Endometrial microvascular endothelial cells (primary cell): ENCODE measurements at regions not wholly inside any gene's neighbourhood (a gene's known extent, or its start where the extent isn't known, plus 50 kb on each side); places are given as distances from the start of the nearest gene placed in this dataset.

Experiments
- in situ Hi-C: cut with HindIII; loops from 2 replicates; pipeline ENCODE4 v1.10.0; 2017; ENCODE audit warnings: low sequenced_read_pairs, low pct_unique_long_range_greater_than_20kb; ENCODE audit errors: inconsistent ontology term

DNA sequence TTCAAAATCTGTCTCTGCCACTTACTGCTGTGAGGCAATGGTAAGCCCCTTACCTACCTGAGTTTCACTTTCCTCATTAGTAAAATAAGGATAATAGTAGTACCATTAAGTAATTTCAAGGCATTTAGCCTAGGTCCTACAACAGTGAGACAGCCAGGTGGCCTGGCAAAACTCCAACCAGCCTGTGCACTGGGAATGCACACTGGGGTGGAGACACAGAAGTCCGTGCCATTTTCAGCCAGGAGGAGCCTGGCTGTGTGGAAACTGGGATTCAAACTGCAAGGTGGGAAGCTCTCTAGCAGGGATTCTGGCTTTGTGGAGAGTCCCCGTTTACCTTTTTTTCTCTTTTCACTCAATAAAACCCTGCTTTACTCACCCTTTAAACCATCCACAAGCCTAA, 630.4 kb downstream of the PRELID2 start:
- in situ Hi-C loops, result no loop called here

DNA sequence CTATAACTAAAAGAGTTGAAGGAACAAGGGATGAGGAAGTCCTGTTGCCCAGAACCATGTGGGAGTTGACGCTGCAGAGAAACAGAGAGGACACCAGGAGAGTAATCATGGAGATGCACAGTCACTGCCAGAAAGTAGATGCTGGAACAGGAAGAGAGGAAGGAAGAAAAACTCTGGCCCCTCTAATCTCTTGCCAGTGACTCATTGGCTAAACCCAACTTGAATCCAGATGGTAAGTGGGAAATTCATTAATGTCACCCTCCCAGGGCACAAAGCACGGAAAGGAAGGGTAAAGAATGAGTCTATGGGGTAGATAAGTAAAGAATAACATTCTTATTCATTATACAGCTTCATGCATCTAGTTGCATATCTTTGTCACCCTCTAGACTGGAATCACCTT, 631.9 kb downstream of the PRELID2 start:
- in situ Hi-C loops, result no loop called here

DNA sequence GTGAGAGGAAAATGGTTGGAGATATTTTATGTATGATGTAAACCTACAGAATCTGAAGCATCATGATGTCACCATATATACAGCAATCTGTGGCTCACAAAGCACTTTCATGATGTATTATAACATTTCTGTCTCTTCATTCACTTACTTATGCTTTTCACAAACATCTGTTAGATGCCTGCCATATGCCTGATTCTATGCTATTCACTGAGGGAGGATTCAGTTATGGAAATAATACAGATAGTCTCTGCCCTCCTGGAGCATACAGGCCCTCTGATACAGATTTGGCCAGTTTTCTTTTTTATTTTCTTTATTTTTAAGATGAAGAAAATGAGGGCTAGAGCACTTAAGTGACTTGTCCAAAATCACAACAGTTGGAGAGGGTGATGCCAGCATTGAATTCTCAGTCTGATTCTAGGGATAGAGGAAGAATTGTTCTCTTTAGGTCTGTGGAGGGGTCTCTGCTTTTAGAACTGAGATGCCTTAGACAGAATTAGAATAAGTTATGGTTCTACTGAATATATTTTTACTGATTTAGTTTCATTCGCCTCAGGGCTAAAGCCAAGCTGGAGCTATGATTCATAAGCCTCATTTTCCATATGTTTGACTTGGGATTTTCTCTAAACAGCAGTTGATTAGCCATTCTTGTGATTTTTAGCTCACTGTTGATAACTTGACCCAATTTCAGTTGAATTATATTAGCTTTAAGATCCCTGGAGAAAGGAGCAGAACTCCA, 636.4 kb downstream of the PRELID2 start:
- in situ Hi-C loops, result no loop called here

DNA sequence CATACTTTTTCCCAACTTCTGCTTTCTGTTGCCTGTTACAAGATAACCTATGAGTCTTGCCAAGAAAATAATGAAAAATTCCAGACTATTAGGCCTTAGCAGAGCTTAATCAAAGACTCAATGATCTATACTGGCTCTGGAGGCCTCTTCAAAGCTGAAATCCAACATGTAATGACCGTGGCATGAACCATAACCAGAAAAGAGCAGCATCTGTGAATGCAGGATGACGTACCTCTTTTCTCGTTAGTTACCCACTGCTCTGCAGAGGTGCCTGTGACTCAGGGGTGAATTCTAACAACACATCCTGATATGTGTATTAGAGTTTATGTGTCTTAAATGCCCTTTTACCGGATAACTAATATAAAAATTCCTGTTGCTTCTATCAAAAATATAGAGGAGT, 645.4 kb downstream of the PRELID2 start:
- in situ Hi-C loops, result no loop called here

DNA sequence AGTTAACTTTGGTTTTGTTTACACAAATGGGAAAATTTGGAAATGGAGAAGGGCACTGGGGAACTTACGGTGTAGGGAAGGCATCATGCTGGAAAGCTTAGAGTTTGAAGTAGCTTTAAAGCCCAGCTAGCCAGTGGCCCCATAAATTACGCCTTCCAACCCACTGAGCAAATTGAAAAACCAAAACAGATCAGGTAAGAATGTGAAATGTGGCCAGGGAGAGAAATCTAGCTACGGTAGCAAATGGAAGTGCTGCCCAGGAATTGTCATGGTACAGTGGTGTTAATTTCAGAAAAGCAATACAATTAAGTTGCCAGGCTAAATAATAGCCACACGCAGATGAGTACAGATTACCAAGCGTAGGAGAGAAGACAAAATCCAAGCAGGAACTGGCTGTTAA, 654.8 kb downstream of the PRELID2 start:
- in situ Hi-C loops, result no loop called here

DNA sequence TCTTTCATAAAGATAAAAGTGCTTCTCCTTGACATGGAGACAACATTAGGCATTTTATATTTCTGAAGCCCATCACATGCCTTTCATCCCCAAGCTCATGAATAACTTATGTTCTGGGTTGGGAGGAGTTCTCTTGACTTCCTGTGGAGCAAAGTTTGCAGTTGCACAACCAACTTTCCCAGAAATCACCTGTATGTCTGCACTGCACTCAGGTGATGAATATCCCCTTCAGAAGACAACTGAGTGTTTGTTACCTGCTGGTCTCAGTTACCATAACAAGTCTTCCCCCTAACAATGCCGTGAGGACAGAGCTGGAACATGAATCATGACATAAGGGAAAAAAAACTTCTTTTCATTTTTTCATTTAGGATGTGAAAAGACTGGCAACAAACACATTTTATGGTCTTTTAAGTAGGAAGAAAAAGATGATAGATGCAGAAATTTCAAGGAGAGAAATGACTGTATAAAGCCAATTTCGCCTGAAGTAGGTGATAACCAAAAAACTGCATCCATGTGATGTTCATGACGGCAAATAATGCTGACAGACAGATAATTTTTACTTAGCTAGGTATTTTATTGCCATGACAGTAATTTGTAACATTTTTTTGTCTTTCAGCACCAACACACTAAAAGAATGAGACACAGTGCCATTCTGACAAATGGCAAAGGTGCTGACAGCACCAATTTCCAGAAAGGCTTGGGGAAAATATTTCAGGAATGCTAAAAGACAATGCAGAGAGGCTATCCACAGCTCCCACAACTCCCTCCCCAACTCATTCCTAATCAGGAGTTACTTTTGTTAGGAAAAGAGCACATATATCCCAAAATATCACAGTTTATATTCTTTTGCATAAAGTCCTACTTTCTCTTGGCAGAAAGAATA, 656.3 kb downstream of the PRELID2 start:
- in situ Hi-C loops, result no loop called here

DNA sequence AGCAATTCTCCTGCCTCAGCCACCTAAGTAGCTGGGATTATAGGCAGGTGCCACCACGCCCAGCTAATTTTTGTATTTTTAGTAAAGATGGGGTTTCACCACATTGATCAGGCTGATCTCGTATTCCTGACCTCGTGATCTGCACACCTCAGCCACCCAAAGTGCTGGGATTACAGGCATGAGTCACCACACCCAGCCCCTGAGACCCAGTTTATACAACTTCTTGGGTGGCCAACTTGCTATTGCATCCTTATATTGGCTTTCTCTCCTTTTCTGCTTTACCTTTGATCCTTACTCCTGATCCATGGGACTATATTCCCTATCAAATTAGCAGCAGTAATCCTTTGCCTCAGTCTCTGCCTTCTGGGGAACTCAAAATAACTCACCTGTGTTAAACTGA, 659.1 kb downstream of the PRELID2 start:
- in situ Hi-C loops, result no loop called here

DNA sequence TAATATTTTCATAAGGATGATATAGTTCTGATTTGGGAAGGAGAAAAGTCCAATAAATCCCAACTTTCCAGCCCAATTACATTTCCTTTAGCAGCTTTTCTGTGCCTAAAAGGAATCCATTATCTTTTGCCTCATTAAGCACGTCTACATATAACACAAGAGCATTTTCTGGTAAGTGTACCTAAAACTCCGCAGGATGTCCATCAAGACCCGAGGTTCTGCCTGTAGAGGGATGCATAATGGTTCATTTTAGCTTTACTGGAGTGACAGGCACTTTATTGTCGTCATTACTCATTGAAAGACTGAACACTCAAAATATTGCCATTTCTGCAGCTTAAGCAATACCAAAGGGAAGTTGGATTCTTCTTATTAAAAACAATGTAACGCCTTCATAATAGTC, 669.0 kb downstream of the PRELID2 start:
- in situ Hi-C loops, result no loop called here

DNA sequence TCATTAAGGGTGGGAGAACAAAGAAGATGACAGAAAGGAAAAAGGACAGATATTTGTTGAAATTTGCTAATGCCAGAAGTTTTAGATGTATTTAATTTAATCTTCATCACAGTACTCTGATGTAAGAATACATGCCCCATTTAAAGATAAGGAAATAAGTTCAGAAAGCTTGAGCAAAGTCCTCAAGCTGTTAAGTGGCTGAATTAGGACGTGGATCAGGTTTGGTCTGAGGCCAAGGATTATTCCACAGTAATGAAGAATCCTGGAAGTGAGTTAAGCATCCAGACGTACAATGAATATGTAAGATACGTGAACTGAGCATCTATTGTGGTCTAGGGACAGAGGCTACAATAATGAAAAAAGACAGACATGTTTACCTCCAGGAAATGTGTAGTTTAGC, 671.3 kb downstream of the PRELID2 start:
- in situ Hi-C loops, result no loop called here

DNA sequence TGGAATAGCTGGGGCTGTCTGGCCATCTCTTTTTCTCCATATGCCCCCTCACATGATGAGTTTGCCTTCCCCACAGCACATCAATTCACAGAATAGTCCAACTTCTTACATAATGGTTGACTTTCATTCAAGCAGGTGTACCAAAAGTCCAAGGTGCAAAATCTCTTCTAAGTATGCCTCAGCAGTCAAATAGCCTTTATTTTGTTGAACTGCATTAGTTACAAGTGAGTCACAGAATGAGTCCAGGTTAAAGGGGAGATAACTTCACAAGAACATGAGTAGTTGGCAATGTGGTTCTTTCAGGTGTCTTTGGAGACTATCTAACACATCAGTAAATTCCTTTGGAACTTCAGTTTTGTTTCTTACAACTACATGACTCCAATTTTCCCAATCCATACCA, 672.5 kb downstream of the PRELID2 start:
- in situ Hi-C loops, result no loop called here

DNA sequence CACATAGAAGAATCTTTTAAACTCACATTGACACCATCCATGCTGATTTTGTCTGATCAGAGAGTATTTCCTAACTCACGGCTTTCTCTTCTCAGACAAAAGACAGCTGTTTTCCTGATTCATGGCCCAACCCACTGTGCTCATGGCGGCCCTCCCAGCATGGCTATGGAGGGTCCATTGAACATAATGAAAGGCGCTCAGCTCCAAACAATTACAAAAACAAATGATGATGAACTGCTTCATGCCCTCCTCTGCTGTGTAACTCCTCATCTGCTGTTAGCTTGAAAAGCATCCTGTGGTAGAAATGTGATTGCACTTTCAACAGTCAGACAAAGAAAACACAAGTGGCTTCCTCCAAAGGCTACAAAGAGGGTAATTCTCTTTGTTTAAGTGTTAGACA, 673.8 kb downstream of the PRELID2 start:
- in situ Hi-C loops, result no loop called here

DNA sequence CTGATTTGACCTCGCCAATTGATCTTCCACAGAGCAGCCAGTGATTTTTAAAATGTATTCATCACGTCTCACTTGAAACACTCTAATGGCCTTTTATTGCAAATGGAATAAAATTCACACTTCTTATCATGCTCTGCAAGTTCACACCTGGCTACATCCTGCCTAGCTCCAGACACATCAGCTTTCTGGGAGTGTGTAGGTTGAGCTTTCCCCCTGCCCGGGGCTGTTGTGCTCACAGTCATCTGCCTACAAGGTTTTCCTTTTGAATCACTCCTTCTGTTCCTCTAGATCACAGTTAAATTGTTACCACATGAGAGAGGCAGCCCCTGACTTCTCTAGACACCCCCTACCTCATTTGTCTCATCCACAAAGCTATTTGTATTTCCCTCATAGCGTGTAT, 674.5 kb downstream of the PRELID2 start:
- in situ Hi-C loops, result no loop called here

DNA sequence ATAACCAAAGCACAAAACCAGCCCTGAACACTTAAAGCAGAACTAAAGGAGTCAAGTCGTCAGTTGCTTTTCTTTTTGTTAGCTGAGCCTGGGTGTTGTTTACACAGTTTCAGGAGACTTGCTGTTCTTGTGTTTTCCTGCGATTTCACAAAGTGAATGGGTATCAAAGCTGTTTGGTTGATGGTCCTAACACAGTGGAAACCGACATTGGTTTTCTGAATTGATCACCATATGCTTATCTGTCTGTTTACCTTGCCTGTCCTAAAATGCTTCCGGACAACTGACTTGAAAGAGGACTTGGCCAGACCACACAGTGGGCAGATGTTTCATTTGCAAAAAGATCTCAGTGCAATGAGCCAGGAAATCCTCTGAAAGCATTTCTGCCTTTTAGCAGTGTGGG, 676.4 kb downstream of the PRELID2 start:
- in situ Hi-C loops, result no loop called here

DNA sequence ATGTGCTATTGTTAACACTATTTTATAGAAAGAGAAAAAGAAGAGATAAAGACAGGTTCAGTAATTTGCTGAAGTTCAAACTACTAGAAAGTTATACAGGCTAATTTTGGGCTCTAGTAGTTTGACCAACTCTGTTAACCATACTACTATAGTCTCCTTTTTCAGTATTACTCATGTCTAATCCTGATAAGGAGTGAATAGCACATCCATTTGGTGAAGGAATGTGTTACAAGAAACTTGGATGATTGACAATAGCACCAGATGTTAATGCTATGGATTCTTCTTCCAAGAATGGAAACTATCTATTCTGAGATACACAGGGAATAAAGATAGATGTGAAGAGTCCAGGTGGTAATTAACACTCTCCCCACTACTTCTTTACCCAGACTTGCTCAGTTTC, 677.3 kb downstream of the PRELID2 start:
- in situ Hi-C loops, result no loop called here

DNA sequence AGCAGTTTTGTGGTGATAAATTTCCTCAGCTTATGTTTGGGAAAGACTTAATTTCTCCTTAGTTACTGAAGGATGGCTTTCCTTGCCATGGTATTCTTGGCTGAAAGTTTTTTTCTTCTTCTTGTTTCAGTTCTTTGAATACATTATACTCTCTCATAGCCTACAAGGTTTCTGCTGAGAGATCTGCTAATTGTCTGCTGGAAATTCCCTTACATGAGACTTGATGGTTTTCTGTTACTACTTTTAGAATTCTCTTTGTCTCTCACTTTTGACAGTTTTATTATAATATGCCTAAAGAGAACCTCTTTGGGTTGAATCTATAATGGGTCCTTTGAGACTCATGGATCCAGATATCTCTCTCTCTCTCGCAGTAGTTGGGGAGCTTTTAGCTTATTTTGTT, 693.6 kb downstream of the PRELID2 start:
- in situ Hi-C loops, result no loop called here

DNA sequence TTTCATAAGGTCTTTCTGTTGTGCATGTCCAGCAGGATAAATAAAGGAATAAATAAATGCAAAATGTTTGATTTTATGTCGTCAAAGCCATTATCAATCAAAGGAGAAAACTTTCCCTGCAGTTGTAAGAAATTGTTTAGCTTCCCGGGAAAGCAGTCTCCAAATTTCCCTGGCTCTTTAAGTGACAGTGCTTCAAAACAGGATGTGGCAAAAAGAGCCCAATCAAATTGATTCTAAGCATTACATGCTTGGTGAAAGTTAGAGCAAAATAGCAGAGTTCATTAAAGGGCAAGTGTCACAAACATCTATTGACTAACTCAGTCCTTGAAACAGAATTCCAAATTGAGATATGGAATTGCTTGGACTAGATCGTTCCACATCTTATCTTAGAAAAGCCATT, 704.1 kb downstream of the PRELID2 start:
- in situ Hi-C loops, result no loop called here

DNA sequence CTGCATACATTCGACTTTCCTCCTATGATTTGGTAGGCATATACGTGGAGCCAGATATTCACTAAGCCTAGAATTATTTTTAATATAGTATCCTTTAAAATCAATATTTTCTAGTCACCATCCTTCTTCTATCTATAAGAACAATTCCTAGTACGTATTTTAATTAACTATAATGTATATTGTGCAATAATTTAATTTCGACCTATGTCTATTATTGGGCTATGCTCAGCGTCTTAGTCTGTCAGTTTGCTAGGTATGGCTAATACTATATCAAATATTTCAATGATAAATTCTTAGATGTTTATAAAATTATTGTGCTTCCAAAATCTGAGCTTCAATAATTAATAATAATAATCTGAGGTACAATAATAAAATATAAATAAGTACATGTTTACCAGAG, 705.3 kb downstream of the PRELID2 start:
- in situ Hi-C loops, result no loop called here

DNA sequence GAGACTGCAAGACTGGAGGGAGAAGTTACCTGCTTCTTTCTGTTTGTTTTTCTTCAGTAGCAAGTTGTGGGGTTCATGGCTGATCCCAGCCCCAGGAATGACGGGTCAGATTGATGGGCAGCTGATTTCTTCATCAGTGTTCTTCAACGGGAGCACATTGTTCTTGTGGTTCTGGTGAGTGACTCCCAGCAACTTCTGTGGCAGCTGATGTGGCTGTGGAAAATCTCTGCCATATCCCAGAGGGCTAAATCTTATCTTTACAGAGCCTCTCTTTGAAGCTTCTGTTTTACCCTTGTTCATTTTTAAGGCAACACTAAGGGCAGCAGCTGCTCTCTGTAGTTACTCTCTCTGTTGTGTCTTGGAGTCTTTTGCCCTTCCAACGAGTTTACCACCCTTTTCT, 710.3 kb downstream of the PRELID2 start:
- in situ Hi-C loops, result no loop called here

DNA sequence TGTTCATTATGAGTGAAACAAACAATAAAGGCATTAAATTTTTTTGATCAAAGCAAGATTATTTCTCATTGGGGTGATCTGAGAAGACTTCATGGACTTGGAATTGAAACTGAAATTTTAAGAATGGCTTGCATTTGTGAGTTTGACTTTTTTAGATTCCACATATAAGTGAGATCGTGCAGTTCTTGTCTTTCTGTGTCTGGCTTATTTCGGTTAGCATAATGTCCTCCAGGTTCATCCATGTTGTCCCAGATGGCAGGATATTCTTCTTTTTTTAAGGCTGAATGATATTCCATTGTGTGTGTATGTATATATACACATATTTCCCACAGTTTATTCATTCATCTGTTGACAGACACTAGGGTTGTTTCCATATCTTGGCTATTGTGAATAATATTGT, 716.5 kb downstream of the PRELID2 start:
- in situ Hi-C loops, result no loop called here

DNA sequence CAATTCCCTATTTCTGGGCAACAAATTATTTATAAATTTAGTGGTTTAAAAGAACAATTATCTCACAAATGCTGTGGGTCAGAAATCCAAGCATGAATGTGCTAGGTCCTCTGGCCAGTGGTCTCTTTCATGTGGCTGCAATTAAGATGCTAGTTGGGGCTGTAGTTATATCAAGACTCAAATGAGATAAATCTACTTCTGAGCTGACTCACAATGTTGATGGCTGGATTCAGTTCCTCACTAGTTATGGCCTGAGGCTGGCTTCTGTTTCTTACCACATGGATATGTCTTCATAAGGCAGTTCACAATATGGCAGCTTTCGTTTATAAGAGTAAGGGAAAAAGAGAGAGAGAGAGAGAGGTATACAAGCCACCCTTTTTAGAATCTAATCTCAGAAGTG, 717.0 kb downstream of the PRELID2 start:
- in situ Hi-C loops, result no loop called here
